COLO668 (cell line): ENCODE measurements at regions not wholly inside any gene's neighbourhood (a gene's known extent, or its start where the extent isn't known, plus 50 kb on each side); places are given as distances from the start of the nearest gene placed in this dataset.
"Not testable (repeated sequence)": the region's sequence is repeated elsewhere in the genome, so short reads cannot be mapped to it uniquely, and the experiment has no call there.

Experiments used
- DNase-seq: peaks from one replicate; lab custom pipeline; 2025; ENCODE audit not compliant: unreplicated experiment; lab: John Stamatoyannopoulos, UW

DNA sequence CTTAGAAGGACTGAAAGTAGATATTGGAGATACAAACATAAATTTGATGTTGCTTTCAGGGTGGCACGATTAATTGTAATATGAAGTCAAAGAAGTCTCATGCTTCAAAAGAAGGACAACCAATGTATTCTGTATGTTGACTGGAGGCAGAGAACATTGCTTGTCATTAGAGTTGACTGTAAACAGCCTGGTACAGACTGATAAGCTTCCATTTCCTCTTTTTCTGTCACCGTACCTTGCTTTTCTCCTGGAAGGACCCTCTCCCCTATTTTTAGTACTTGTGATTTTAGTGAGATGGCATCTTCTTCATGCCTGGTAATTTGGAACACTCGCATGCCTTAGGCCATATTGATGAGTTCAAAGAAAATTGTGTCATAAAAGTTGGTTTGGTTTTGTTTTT, 809.4 kb downstream of the PRELID2 start:
- no peak for DNase-seq

DNA sequence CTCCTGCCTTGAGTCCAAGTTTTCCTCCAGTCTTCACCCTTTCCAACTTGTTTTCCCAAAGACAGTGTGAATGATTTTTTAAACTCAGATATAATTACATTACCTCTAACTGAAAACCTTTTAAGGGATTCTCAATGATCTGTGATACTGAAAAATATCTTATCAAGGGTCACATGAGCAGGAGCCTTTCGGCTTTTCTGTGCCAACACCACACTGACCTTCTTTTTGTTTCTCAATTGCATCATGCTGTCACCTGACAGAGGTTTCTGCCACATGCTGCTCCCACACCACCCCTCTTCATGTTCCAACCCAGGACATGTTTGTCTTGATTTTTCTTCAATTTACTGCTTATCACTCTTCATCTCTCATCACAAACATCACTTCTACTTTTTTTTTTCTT, 820.0 kb downstream of the PRELID2 start:
- no peak for DNase-seq

DNA sequence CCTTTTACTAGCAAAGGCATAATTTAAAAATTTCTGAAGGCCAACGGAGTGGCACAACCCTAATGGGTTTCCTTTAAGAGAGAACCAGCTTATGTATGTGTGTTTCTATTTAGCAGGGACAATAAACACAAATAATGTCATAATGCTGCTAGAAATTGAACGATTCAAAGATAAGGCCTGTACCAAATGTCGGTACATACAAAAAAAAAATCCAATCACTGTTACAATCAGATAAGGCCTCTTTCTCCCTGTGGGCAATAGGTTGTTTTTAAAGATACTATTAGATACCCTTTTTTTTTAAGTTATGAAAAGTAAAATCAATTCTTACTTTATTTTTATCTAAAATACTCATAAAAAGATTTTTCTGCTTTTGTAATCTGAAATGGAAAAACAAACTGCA, 821.0 kb downstream of the PRELID2 start:
- no peak for DNase-seq

DNA sequence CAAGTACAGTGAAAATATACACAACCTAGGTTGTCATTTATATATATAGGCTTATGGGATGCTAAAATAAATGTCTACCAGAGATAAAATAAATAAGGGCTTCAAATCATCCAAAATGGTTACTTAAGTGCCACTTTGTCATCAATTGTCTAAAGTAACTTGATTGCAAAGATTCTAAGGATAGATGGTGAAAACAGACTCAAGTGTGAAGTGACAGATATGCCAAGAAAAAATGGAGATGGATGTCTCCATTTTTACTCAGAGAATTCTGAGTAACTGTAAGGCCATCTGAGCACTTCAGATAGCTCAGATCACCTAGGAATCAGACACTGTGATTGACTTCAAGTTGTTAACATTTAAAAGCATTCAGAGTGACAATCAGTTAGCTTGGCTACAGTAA, 824.3 kb downstream of the PRELID2 start:
- DNase-seq, result no peak

DNA sequence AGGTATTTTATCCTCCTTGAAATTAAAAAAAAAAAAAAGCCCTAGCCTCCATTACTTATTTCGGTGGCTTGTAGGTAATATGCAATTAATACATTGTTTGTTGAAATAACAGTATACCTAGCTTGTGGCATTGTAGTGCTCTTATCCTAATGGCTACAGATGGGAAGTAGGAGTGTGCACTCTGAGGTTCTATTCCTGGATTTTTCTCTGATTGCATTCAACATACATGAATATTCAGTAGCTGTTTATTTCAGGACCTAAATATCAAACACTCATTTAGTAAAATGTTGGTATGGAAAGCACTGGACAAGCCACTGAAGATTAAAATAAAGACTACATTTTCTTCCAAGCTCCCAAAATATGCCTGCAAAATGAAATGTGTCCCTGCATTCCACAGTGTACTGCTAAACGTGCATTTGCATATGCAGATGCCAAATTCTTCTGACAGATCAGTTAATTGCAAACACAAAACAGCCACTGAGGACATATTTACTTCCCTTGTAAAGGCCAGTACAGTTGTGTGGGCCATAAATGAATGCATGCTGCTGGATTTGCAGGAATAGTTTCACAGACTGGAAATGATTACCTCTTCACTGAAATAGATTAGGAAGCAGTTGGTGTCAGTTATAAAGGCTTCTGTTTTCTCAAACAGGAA, 826.1 kb downstream of the PRELID2 start:
- DNase-seq, result no peak

DNA sequence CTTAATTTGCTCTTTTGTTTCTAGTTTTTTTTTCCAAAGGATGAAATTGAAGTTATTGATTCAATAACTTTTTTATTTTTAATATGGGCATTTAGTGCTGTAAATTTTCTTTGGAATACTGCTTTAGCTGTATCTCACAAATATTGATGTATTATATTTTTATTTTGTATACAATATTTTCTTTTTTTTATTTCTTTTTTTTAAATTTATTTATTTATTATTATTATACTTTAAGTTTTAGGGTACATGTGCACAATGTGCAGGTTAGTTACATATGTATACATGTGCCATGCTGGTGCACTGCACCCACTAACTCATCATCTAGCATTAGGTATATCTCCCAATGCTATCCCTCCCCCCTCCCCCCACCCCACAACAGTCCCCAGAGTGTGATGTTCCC, 823.7 kb downstream of the KCTD16 start:
- not testable (repeated sequence) for DNase-seq

DNA sequence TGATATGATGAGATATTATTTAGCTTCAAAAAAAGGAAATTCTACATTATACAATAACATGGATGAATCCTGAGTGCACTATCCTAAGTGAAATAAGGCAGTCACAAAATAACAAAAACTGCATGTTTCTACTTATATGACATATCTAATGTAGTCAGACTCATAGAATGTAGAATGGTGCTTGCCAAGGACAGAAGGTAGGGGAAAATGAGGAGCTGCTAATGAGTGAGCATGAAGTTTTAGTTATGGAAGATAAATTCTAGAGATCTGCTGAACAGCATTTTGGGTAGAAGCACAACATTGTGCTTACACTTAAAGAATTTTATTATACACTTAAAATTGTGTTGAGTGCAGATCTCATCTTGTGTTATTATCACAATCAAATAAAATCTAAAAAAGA, 812.4 kb downstream of the KCTD16 start:
- no peak for DNase-seq

DNA sequence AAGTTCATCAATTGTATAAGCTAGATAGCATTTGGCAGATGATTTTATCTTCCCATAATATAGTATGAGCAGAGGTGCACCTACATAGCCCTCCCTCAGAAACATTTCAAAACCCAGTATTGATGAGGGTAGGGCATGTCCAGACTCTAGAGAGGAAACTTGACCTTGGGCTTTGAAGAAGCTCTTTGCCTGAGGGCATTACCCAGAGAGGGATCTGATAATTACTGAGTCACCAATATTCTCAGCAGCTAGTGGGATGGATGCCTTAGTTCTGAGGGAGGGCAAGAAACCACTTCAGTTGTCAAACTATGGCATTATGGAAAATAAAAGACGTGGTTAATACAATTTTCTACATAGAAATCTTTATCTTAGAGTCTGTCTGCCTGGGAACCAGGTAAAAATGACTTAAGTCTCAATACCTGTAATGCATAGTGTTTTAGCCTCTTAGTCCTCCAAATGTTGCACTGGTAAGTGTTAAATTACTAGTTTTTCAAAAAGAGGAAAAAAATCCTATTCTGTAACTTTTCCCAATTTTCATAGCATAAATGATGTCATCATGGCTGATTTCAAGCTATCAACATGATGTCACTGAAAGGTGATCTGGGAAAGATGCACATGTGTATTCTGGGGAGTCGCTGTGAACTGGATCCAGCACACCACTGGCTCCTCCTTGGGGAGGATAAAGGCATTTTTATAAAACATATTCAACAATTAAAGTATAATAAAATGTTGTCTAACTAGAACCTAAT, 809.0 kb downstream of the KCTD16 start:
- no peak for DNase-seq

DNA sequence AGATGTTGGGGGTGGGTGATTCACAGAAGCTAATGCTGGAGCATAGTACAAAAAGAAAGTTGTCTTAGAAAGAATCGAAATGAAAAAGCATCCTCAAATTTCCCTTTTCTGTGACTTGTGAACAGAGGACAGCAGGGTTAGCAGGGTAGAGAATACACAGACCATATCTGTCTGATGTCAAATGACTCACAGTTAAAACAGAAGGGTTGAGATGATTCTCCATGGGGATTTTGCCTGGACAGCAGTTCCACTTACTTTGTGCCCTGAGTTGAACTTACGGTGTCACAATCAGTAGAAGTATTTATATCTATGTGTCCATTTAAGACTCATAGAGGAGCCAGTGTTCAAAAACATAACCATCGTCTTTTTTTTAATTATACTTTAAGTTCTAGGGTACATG, 801.6 kb downstream of the KCTD16 start:
- DNase-seq, result no peak

DNA sequence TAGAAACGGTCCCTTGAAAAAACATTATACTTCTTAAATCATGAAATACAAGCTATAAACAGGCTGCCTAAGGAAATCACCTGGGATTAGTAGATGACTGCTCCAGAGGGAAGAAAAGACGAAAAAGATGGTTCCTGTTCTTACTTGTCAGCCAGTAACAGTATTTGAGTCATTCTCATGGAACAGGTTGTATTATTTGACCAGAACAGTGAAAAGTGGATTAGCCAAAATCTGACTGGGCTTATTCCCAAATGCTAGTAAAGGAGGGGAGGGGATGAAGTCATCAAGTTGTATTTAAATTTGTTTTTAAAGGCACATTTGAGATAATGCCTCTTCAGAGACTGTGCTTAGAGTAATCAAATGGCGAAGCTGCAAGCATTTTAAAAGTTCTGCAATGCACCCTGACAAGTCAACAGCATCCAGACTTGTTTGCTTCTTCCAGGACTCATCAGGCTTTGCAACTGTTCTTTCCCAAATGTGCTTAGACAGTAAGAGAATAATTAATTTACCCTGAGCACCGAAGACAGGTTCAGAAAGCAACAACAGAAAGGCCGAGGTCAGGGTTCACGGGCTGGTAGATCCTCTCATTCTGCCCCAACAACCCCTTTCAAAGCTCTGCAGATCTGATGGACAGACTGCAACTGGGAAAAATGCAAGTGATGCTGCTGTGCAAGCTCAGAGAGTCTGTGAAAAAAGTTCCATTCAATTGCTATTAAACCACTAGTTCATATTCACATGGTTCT, 800.6 kb downstream of the KCTD16 start:
- DNase-seq, result no peak

DNA sequence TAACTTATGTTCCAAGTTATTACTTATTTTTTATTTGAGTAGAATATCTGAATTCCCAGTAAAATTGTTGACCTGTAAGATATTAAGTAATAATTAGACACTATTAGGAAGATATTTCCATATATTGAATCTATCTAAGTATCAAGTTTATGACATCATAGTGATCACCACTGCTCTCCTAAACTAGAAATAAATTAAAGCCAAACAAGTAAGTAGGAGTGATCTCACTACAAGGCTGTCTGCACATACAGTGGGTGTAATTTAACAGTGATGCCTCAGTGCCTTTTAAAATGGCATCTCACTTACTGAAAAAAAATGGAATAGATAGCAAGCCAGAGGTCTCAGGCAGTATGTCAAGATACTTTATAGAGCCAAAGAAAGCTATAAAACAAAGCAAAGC, 789.6 kb downstream of the KCTD16 start:
- no peak for DNase-seq

DNA sequence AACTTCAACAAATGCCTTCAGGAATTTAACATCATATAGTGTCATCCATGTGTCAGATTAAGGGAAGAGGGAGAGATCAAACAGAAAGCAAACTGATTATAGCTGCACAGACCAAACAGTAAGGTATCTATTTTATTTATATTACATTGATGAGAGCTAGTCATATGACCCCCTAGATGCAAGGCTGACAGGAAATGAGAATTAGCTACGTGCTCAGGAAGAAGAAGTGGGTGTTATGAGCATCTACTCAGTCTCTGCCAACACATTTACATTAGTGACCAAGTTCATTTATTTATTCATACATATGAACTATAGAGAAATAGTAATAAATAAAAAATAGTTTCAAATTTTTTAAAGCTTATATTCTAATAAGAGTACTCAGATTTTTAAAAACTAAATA, 787.3 kb downstream of the KCTD16 start:
- DNase-seq, result no peak

DNA sequence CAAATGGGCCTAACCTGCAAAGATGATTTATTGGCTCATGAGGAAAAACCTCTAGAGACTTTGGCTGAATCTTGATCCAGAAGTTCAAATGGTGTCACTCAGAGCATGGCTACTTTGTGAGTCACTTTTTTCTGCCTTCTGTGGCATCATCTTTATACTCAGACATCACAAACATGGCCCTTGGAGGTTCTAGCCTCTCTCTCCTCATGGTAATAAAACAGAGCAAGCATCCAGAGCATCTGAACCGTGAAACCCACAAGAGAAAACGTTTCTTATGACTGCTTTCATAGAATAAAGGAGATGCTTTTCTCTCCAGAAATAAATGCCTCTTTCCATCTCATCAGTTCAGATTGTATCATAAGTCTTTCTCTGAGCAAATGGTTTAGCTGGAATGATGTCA, 780.3 kb downstream of the KCTD16 start:
- DNase-seq, result no peak

DNA sequence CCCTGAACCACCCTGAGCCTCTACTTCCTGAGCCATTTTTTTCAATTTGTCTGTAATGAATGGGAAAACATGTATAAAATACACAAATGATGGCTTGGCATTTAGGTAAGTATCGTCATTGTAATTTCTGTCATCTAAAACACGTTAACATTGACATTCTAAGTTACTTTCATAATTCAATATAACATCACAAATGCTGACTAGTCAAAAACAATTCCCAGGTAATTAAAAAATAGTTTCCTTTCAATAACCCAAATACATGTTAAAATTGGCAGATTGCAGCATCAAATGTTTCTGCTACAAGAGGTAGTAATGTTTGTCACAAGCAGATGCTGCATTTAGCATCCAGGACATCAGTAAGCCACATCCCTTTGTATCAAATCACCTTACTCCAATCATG, 776.4 kb downstream of the KCTD16 start:
- no peak for DNase-seq

DNA sequence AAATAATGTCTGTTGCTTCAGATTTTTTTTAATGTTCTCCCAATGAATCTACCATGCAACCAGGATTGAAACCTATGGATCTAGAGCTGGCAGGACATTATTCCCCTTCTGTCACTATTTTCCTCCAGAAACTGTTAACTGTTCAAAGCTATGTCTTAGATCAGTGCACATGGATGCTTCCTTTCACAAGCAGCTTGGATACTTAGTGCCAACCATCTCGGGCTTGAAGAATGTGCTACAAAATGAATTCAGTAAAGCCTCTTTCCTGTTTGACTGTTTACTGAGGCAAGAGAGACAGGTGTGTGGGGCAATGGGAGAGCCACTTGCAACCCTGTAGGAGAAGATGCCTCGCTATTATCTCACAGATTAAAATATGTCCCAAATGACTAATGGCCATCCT, 774.8 kb downstream of the KCTD16 start:
- no peak for DNase-seq

DNA sequence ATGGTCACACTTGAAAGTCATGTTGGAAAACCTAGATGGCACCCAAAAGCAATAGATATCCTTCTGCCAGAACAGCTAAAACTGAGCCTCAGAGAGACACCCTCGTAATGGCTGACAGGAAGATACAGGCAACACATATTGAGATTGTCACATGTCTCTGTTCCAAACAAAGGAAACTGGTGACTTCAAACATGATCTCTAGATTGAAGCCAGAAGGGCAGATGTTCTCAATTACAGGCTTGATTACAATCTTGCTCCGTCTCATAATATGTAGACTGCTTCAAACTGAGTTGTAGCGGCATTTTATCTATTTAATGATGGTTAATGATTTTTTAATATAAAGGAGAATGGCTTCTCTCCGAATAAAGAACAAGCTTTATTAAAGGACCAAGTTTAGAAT, 774.3 kb downstream of the KCTD16 start:
- no peak for DNase-seq

DNA sequence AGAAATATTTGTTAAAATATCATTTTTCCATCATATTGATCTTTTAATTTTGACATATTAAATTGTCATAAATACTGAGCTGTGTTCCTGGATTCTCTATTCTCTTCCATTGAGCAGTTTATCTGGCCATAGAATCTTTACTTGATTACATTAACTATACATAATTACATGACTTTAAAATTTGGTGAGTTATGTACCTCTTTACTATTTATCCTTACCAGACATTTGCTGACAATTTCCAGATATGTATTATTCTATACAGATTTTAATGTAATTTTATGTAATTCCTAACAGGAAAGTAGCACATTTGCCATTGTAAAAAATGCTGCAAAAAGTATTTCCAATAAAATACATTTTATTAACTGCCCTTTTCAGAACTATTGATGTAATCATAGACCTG, 770.3 kb downstream of the KCTD16 start:
- no peak for DNase-seq

DNA sequence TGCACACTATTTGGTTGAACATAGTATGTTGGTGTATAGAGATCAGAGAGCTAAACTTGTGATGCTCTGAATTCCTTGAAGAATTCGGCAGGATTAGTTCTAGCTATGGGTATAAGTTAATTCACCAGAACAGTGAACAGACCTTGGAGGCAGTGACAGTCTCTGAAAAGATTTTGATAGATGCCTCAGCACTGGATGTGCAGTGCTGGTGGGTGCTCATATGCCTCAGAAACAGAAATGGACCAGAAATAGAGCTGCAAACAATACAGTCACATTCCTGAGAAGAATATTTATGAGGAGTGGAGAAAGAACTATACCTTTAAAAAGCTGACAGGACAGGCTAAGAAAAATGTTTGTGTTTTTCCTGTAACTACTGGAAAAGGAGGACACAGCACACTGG, 747.7 kb downstream of the KCTD16 start:
- no peak for DNase-seq

DNA sequence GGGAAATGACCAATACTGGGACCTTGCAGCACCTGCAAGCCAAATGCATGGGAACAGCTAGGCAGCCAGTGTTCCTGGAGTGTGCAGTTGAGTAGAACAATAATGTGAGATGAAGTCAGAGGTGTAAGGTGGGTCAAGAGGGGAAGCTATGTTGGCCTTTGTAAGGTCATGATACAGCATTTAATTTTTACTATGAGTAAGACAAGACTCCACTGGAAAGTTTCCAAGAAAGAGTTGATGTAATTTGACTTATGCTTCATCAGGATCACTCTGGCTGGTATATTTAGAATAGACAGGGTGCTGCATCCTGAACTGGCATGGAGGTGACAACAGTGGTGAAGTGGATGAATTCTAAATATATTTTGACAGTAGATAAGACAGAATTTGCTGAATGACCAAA, 744.8 kb downstream of the KCTD16 start:
- no peak for DNase-seq

DNA sequence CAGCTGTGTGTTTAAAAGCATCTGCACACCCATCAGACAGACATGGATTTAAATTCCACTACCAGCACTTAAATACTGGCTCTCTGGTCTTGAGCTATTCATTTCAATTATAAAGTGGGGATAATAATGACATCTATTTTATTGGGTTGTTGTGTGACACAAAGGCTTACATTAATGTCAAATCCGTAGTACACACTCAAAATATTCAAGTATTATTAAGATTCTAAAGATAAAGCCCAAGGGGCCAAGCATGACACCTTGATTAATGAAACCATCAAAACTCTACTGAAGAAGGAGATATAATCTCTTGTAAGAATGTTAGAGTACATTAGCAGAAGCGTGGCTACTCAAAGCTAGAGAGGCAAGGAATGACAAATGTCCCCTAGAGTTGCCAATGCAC, 743.0 kb downstream of the KCTD16 start:
- DNase-seq, result no peak

DNA sequence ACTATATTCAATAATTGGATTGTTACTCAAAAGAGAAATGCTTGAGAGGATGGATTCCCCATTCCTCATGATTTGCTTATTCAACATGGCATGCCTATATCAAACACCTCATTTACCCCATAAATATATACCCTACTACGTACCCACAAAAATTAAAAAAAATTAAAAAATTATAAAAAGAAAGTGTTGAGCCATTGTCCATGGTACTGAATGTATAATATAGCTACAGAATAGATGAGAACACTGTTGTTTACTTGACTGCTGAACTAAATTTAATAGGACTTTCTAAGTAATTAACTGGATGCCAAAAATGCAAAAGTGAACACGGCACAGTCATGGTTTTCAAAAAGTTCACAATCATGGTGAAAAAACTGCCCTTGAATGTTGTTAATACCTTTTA, 725.8 kb downstream of the KCTD16 start:
- no peak for DNase-seq

DNA sequence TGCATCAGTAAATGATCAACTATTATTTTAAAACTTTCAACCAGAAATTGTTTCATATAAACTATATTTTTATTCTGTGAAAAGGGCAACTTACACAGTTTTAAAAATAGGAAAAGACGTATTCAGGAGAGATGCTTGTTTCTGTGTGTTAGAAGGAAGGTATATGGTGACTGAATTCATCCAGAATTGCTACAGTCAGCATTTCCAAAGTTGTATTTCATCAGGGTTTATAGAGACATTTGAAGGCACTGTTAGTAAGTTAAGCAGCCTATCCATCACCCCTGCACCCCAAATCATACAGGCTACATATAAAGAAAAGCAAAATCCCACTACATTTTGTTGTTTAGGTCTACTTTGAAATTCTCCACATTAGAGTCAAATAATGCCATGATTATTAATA, 716.0 kb downstream of the KCTD16 start:
- no peak for DNase-seq
